GM12878 (cell line): ENCODE measurements at regions not wholly inside any gene's neighbourhood (a gene's known extent, or its start where the extent isn't known, plus 50 kb on each side); places are given as distances from the start of the nearest gene placed in this dataset.
A peak's percentile ranks its signal among the peaks of the same experiment; 100 is the strongest.

ENCODE experiments used
- ATAC-seq: fragments of 200-7000 bp; cut with Tn5 transposase; 3 replicates; pipeline ENCODE4 v1.9.1; 2020; ENCODE audit warnings: mild to moderate bottlenecking, moderate library complexity
- BruUV-seq: library from RNA; stranded (reverse); fragments of 400-500 nt; replicated peaks from 2 replicates; lab custom pipeline; 2021; lab: Mats Ljungman, UMichigan
- CTCF ChIA-PET: fragments of 300-600 bp; sonication (Branson Sonifier 250); formaldehyde crosslinking; extraction: SDS; loops from one replicate; lab custom pipeline; 2021; ENCODE audit warnings: inconsistent platforms; lab: Yijun Ruan, JAX
- POLR2A ChIA-PET: fragments of 350-600 bp; formaldehyde crosslinking; extraction: SDS; loops from one replicate; lab custom pipeline; 2021; ENCODE audit warnings: inconsistent platforms; lab: Charles Lee
- RAD21 ChIA-PET: fragments of 300-600 bp; sonication (Branson Sonifier 250); formaldehyde crosslinking; loops from one replicate; lab custom pipeline; 2023; ENCODE audit warnings: antibody characterized with exemption; ENCODE audit not compliant: unreplicated experiment; lab: Charles Lee
- SMC1A ChIA-PET: fragments of 300-600 bp; sonication (Branson Sonifier 250); formaldehyde crosslinking; loops from one replicate; lab custom pipeline; 2023; ENCODE audit not compliant: unreplicated experiment, uncharacterized antibody; lab: Charles Lee
- DNase-seq: peaks from one replicate; pipeline ENCODE4 v3.0.0-alpha.2; 2011; ENCODE audit warnings: low read depth, low spot score
- FAIRE-seq: peaks from 3 replicates; lab custom pipeline; 2011; peaks lifted over from hg19 to GRCh38; lab: Jason Lieb, UNC
- H2AFZ ChIP-seq: 2 replicates; pipeline ENCODE4 v1.6.0; 2011; ENCODE audit warnings: low read depth, low read length, control low read depth; ENCODE audit not compliant: control insufficient read depth
- H3K27ac ChIP-seq: 2 replicates; pipeline ENCODE4 v1.5.1; 2011; ENCODE audit warnings: control low read depth; ENCODE audit not compliant: control insufficient read depth, insufficient read depth
- H3K27me3 ChIP-seq, 2 experiments: replicated peaks in 1 of 2; 2 replicates each; pipeline versions ENCODE4 v1.6.0 to v1.6.1; 2011; ENCODE audit warnings: low read length in 1 of 2; ENCODE audit not compliant: control insufficient read depth in 2 of 2, insufficient read depth in 2 of 2
- H3K36me3 ChIP-seq, 2 experiments: 2 replicates each; pipeline ENCODE4 v1.5.1; 2011; ENCODE audit warnings: low read length in 1 of 2; ENCODE audit not compliant: control insufficient read depth in 2 of 2, insufficient read depth in 2 of 2
- H3K4me1 ChIP-seq: 2 replicates; pipeline ENCODE4 v1.6.1; 2011; ENCODE audit warnings: mild to moderate bottlenecking, low read length, moderate library complexity, mixed read lengths; ENCODE audit not compliant: control insufficient read depth, insufficient read depth
- H3K4me2 ChIP-seq: 2 replicates; pipeline ENCODE4 v1.6.0; 2011; ENCODE audit warnings: control low read depth; ENCODE audit not compliant: control insufficient read depth, insufficient read depth
- H3K4me3 ChIP-seq: fragments of 200-600 bp; sonication (generic); 2 replicates; pipeline ENCODE4 v1.5.1; 2016
- H3K79me2 ChIP-seq: 2 replicates; pipeline ENCODE4 v1.6.0; 2011; ENCODE audit warnings: low read length; ENCODE audit not compliant: control insufficient read depth, insufficient read depth
- H3K9ac ChIP-seq: 2 replicates; pipeline ENCODE4 v1.8.0; 2011; ENCODE audit warnings: low read length, control low read depth, mixed read lengths; ENCODE audit not compliant: control insufficient read depth, insufficient read depth
- H3K9me3 ChIP-seq: replicated peaks from 3 replicates; pipeline ENCODE4 v1.5.1; 2011; ENCODE audit warnings: mild to moderate bottlenecking, low read length; ENCODE audit not compliant: control insufficient read depth, insufficient read depth
- H4K20me1 ChIP-seq: 2 replicates; pipeline ENCODE4 v1.6.0; 2011; ENCODE audit not compliant: control insufficient read depth, insufficient read depth
- ATF7 ChIP-seq: fragments of 450-650 bp; IDR thresholded peaks from 2 replicates; pipeline ENCODE4 v1.6.1; 2016; ENCODE audit warnings: low read depth, mild to moderate bottlenecking
- BHLHE40 ChIP-seq, 2 experiments: fragments of 450-650 bp in 1 of 2; IDR thresholded peaks; 2 replicates each; pipeline ENCODE4 v1.6.1; 2011 to 2017; ENCODE audit warnings: low read depth in 2 of 2, borderline replicate concordance in 1 of 2, improper control_type of control experiment in 1 of 2, low read length in 1 of 2, mild to moderate bottlenecking in 1 of 2
- CBFB ChIP-seq: IDR thresholded peaks from 2 replicates; pipeline ENCODE4 v1.6.1; 2016; ENCODE audit warnings: antibody characterized with exemption, low read depth
- CUX1 ChIP-seq: IDR thresholded peaks from 2 replicates; pipeline ENCODE4 v1.6.1; 2012; ENCODE audit warnings: improper control_type of control experiment, low read depth, low read length; ENCODE audit not compliant: insufficient replicate concordance
- DPF2 ChIP-seq: fragments of 450-650 bp; IDR thresholded peaks from 2 replicates; pipeline ENCODE4 v1.6.1; 2017; ENCODE audit warnings: mild to moderate bottlenecking
- EP300 ChIP-seq, 2 experiments: fragments of 150-350 bp in 1 of 2; IDR thresholded peaks; 2 replicates each; pipeline ENCODE4 v1.6.1; 2011 to 2012; ENCODE audit warnings: low read depth in 2 of 2, low read length in 2 of 2, borderline replicate concordance in 1 of 2, improper control_type of control experiment in 1 of 2, inconsistent platforms in 1 of 2; ENCODE audit not compliant: control insufficient read depth in 1 of 2
- JUNB ChIP-seq: IDR thresholded peaks from 2 replicates; pipeline ENCODE4 v1.6.1; 2016; ENCODE audit warnings: antibody characterized with exemption, mild to moderate bottlenecking
- NFIC ChIP-seq: IDR thresholded peaks from 2 replicates; pipeline ENCODE4 v1.6.1; 2012; ENCODE audit warnings: low read depth, mild to moderate bottlenecking, inconsistent platforms, low read length, moderate library complexity
- POLR2AphosphoS5 ChIP-seq: IDR thresholded peaks from 2 replicates; pipeline ENCODE4 v1.6.1; 2011; ENCODE audit warnings: mild to moderate bottlenecking, low read length, inconsistent platforms
- SPI1 ChIP-seq: IDR thresholded peaks from 2 replicates; pipeline ENCODE4 v1.6.1; 2011; ENCODE audit warnings: low read depth, mild to moderate bottlenecking, low read length, moderate library complexity, borderline replicate concordance; ENCODE audit not compliant: insufficient read depth
- WRNIP1 ChIP-seq: IDR thresholded peaks from 2 replicates; pipeline ENCODE4 v1.6.1; 2011; ENCODE audit warnings: low read depth, low read length, improper control_type of control experiment, borderline replicate concordance
- YY1 ChIP-seq: IDR thresholded peaks from 2 replicates; pipeline ENCODE4 v1.6.1; 2011; ENCODE audit warnings: low read depth, mild to moderate bottlenecking, low read length
- WGBS: methylation state at CpG from one replicate; pipeline ENCODE4 v1.1.6; 2016; ENCODE audit warnings: low lambda C conversion rate; ENCODE audit not compliant: insufficient replicate concordance, insufficient coverage; ENCODE audit errors: missing lambda C conversion rate; 5-methylcytosine and 5-hydroxymethylcytosine counted together
- in situ Hi-C: fragments of 300-500 bp; cut with MboI; formaldehyde crosslinking; loops from 9 replicates; pipeline ENCODE4 v1.14.3; 2018; ENCODE audit warnings: mixed read lengths
- intact Hi-C: fragments of 100-400 bp; cut with micrococcal nuclease; formaldehyde crosslinking; loops from one replicate; pipeline ENCODE4 v1.14.2; 2022; ENCODE audit not compliant: unreplicated experiment

- CTCF ChIA-PET: interaction anchor here (1.0 kb wide), 1 partner anchor 10 kb away, joined by 3 read pairs; no protein-coding TSS in a partner anchor
- FAIRE-seq: no peak
- TF ChIP-seq EP300 (IDR thresholded peaks at IDR 0.05; ENCODE audit: borderline replicate concordance in 1 of 2, control insufficient read depth in 1 of 2, low read depth in 2 of 2, low read length in 2 of 2) (no peak), JUNB (no peak), WRNIP1 (no peak), CBFB (no peak), YY1 (no peak)
- TF ChIP-seq, all 136 proteins: peak for 0
- Histone ChIP-seq H3K79me2 (no peaks in the 10 kb centered on the region), H3K27ac (no peak overlapping the region), H3K9ac (no peak overlapping the region), H3K9me3 (no peaks in the 10 kb centered on the region), H3K4me1 (peaks cover 13% of the 10 kb centered on the region; the same call in 1 of the 2 replicates), H3K36me3 (no peaks in the 10 kb centered on the region), H3K4me2 (no peak overlapping the region), H4K20me1 (no peaks in the 10 kb centered on the region), H3K27me3 (no peaks in the 10 kb centered on the region), H3K4me3 (no peak overlapping the region), H2AFZ (peak overlapping the region; percentile 6; the same call in 1 of the 2 replicates)
- ATAC-seq: no peak
- no peak for DNase-seq
- SMC1A ChIA-PET: interaction anchor here (0.7 to 1.7 kb wide), 3 partner anchors 9 to 12 kb away, joined by 3 to 6 read pairs (median 6); no protein-coding TSS in a partner anchor
- in situ Hi-C loops: no loop called here
- intact Hi-C loops: loop anchor here (5.0 kb wide), 3 partner anchors 73 to 232 kb away; partner anchors contain the start of gene NR4A3
- RAD21 ChIA-PET: interaction anchor here (0.8 to 1.6 kb wide), 4 partner anchors 14 to 71 kb away, joined by 3 to 4 read pairs (median 3); no protein-coding TSS in a partner anchor
- POLR2A ChIA-PET: no interaction called here
- TSS peak; percentile 74 for BruUV-seq
Measured at GRCh38 chr9:99590410-99590809, 231.3 kb upstream of the NR4A3 start.

GRCh38 chr9:99590840-99591239 lies 230.8 kb upstream of the NR4A3 start:
- Histone ChIP-seq H3K36me3 (no peaks in the 10 kb centered on the region), H3K9me3 (no peaks in the 10 kb centered on the region), H3K9ac (no peak overlapping the region), H3K79me2 (no peaks in the 10 kb centered on the region), H3K4me3 (no peak overlapping the region), H3K4me2 (no peak overlapping the region), H3K4me1 (peaks cover 13% of the 10 kb centered on the region; the same call in 1 of the 2 replicates), H2AFZ (peak overlapping the region; percentile 6), H3K27ac (no peak overlapping the region), H4K20me1 (no peaks in the 10 kb centered on the region), H3K27me3 (no peaks in the 10 kb centered on the region)
- SMC1A ChIA-PET: interaction anchor here (0.7 to 1.7 kb wide), 2 partner anchors 9 to 13 kb away, joined by 3 to 6 read pairs; no protein-coding TSS in a partner anchor
- ATAC-seq (peak; percentile 22), DNase-seq (no peak), FAIRE-seq (no peak)
- intact Hi-C loops: loop anchor here (5.0 kb wide), 3 partner anchors 74 to 231 kb away; partner anchors contain the start of gene NR4A3
- RAD21 ChIA-PET: interaction anchor here (0.6 to 1.6 kb wide), 4 partner anchors 15 to 77 kb away, joined by 3 read pairs; no protein-coding TSS in a partner anchor
- no TSS peak for BruUV-seq
- POLR2A ChIA-PET: no interaction called here
- in situ Hi-C loops: no loop called here
- 8% methylated on average over 1 of the region's 1 CpG for WGBS
- CTCF ChIA-PET: interaction anchor here (1.0 kb wide), 1 partner anchor 10 kb away, joined by 3 read pairs; no protein-coding TSS in a partner anchor
- peak; percentile 41; the same call in 1 of the 2 replicates for TF ChIP-seq NFIC
- 0 out of 2 replicates have a peak, but pooled peaks have one; percentile 13 for TF ChIP-seq ATF7
- no peak for TF ChIP-seq JUNB
- TF ChIP-seq SPI1: peak; percentile 95
- TF ChIP-seq BHLHE40 (IDR thresholded peaks at IDR 0.05; ENCODE audit: borderline replicate concordance in 1 of 2, low read depth in 2 of 2, low read length in 1 of 2): 0 out of 4 replicates have a peak, but pooled peaks of 1 of the 2 experiments have one; percentile 10
- TF ChIP-seq CUX1: no peak
- TF ChIP-seq POLR2AphosphoS5: no peak
- peak; percentile 48; the same call in 1 of the 2 replicates for TF ChIP-seq DPF2
